ENCODE measurements at regions not wholly inside any gene's neighbourhood (a gene's known extent, or its start where the extent isn't known, plus 50 kb on each side); places are given as distances from the start of the nearest gene placed in this dataset.

GRCh38 chr4:29295280-29295679 is 1424.9 kb upstream of the PCDH7 start:
- TF ChIP-seq YY1 (IDR thresholded peaks at IDR 0.05; ENCODE audit: insufficient read depth, insufficient read length): no peak
- TF ChIP-seq ZNF274 (IDR thresholded peaks at IDR 0.05; ENCODE audit: low read depth, low read length): no peak

GRCh38 chr4:29304595-29304994 is 1415.6 kb upstream of the PCDH7 start:
- Histone ChIP-seq H3K4me3 (ENCODE audit: insufficient read length, low read depth) (no peak overlapping the region), H3K36me3 (ENCODE audit: insufficient read depth, insufficient read length, low read length) (no peaks in the 10 kb centered on the region), H3K9me3 (ENCODE audit: insufficient read depth, low read length) (no peaks in the 10 kb centered on the region), H3K27me3 (ENCODE audit: insufficient read depth, insufficient read length) (no peaks in the 10 kb centered on the region), H3K4me1 (ENCODE audit: insufficient read depth, insufficient read length) (no peaks in the 10 kb centered on the region), H3K9ac (ENCODE audit: insufficient read length, low read depth) (no peak overlapping the region)
- no peak for DNase-seq (ENCODE audit: low read depth, low spot score)
- TF ChIP-seq ZNF274 (IDR thresholded peaks at IDR 0.05; ENCODE audit: low read depth, low read length) (no peak), SUZ12 (IDR thresholded peaks at IDR 0.05; ENCODE audit: extremely low read depth, insufficient read depth, insufficient read length) (no peak), YY1 (IDR thresholded peaks at IDR 0.05; ENCODE audit: insufficient read depth, insufficient read length) (no peak)

More at GRCh38 chr4:29295280-29295679, 1424.9 kb upstream of the PCDH7 start:
- no peaks in the 10 kb centered on the region for H3K9me3 ChIP-seq (ENCODE audit: insufficient read depth, low read length)
- no peaks in the 10 kb centered on the region for H3K4me1 ChIP-seq (ENCODE audit: insufficient read depth, insufficient read length)
- H3K36me3 ChIP-seq (ENCODE audit: insufficient read depth, insufficient read length, low read length): no peaks in the 10 kb centered on the region
- no peaks in the 10 kb centered on the region for H3K27me3 ChIP-seq (ENCODE audit: insufficient read depth, insufficient read length)
- H3K4me3 ChIP-seq (ENCODE audit: insufficient read length, low read depth): no peak overlapping the region
- no peak for DNase-seq (ENCODE audit: low read depth, low spot score)
- no peak overlapping the region for H3K9ac ChIP-seq (ENCODE audit: insufficient read length, low read depth)

- Histone ChIP-seq H3K4me3 (ENCODE audit: insufficient read length, low read depth) (no peak overlapping the region), H3K9ac (ENCODE audit: insufficient read length, low read depth) (no peak overlapping the region), H3K27me3 (ENCODE audit: insufficient read depth, insufficient read length) (no peaks in the 10 kb centered on the region), H3K36me3 (ENCODE audit: insufficient read depth, insufficient read length, low read length) (no peaks in the 10 kb centered on the region), H3K9me3 (ENCODE audit: insufficient read depth, low read length) (no peaks in the 10 kb centered on the region), H3K4me1 (ENCODE audit: insufficient read depth, insufficient read length) (no peaks in the 10 kb centered on the region)
- no peak for DNase-seq (ENCODE audit: low read depth, low spot score)
- no peak for TF ChIP-seq YY1 (IDR thresholded peaks at IDR 0.05; ENCODE audit: insufficient read depth, insufficient read length)
Observed at GRCh38 chr4:29307256-29307655, 1412.9 kb upstream of the PCDH7 start.

- TF ChIP-seq YY1 (IDR thresholded peaks at IDR 0.05; ENCODE audit: insufficient read depth, insufficient read length) (no peak), SUZ12 (IDR thresholded peaks at IDR 0.05; ENCODE audit: extremely low read depth, insufficient read depth, insufficient read length) (no peak), ZNF274 (IDR thresholded peaks at IDR 0.05; ENCODE audit: low read depth, low read length) (no peak)
- no peak overlapping the region for H3K9ac ChIP-seq (ENCODE audit: insufficient read length, low read depth)
- no peaks in the 10 kb centered on the region for H3K4me1 ChIP-seq (ENCODE audit: insufficient read depth, insufficient read length)
- no peaks in the 10 kb centered on the region for H3K27me3 ChIP-seq (ENCODE audit: insufficient read depth, insufficient read length)
- H3K36me3 ChIP-seq (ENCODE audit: insufficient read depth, insufficient read length, low read length): no peaks in the 10 kb centered on the region
- no peaks in the 10 kb centered on the region for H3K9me3 ChIP-seq (ENCODE audit: insufficient read depth, low read length)
- no peak for DNase-seq (ENCODE audit: low read depth, low spot score)
- H3K4me3 ChIP-seq (ENCODE audit: insufficient read length, low read depth): no peak overlapping the region
Observed at GRCh38 chr4:29307755-29308154, 1412.4 kb upstream of the PCDH7 start.

- no peak overlapping the region for H3K4me3 ChIP-seq (ENCODE audit: insufficient read length, low read depth)
- H3K9ac ChIP-seq (ENCODE audit: insufficient read length, low read depth): no peak overlapping the region
- no peaks in the 10 kb centered on the region for H3K27me3 ChIP-seq (ENCODE audit: insufficient read depth, insufficient read length)
- no peaks in the 10 kb centered on the region for H3K4me1 ChIP-seq (ENCODE audit: insufficient read depth, insufficient read length)
- no peaks in the 10 kb centered on the region for H3K36me3 ChIP-seq (ENCODE audit: insufficient read depth, insufficient read length, low read length)
- no peaks in the 10 kb centered on the region for H3K9me3 ChIP-seq (ENCODE audit: insufficient read depth, low read length)
- TF ChIP-seq SUZ12 (IDR thresholded peaks at IDR 0.05; ENCODE audit: extremely low read depth, insufficient read depth, insufficient read length): no peak
- TF ChIP-seq YY1 (IDR thresholded peaks at IDR 0.05; ENCODE audit: insufficient read depth, insufficient read length): no peak
- TF ChIP-seq ZNF274 (IDR thresholded peaks at IDR 0.05; ENCODE audit: low read depth, low read length): no peak
- no peak for DNase-seq (ENCODE audit: low read depth, low spot score)
Observed at GRCh38 chr4:29309050-29309449, 1411.1 kb upstream of the PCDH7 start.

GRCh38 chr4:29310252-29310651 is 1409.9 kb upstream of the PCDH7 start:
- H3K4me3 ChIP-seq (ENCODE audit: insufficient read length, low read depth): no peak overlapping the region
- no peak for DNase-seq (ENCODE audit: low read depth, low spot score)
- H3K27me3 ChIP-seq (ENCODE audit: insufficient read depth, insufficient read length): no peaks in the 10 kb centered on the region
- no peak for TF ChIP-seq YY1 (IDR thresholded peaks at IDR 0.05; ENCODE audit: insufficient read depth, insufficient read length)
- no peak for TF ChIP-seq SUZ12 (IDR thresholded peaks at IDR 0.05; ENCODE audit: extremely low read depth, insufficient read depth, insufficient read length)
- TF ChIP-seq ZNF274 (IDR thresholded peaks at IDR 0.05; ENCODE audit: low read depth, low read length): no peak
- H3K9me3 ChIP-seq (ENCODE audit: insufficient read depth, low read length): no peaks in the 10 kb centered on the region
- no peak overlapping the region for H3K9ac ChIP-seq (ENCODE audit: insufficient read length, low read depth)
- no peaks in the 10 kb centered on the region for H3K4me1 ChIP-seq (ENCODE audit: insufficient read depth, insufficient read length)
- no peaks in the 10 kb centered on the region for H3K36me3 ChIP-seq (ENCODE audit: insufficient read depth, insufficient read length, low read length)

- Histone ChIP-seq H3K4me3 (ENCODE audit: insufficient read length, low read depth) (no peak overlapping the region), H3K27me3 (ENCODE audit: insufficient read depth, insufficient read length) (no peaks in the 10 kb centered on the region), H3K4me1 (ENCODE audit: insufficient read depth, insufficient read length) (no peaks in the 10 kb centered on the region), H3K36me3 (ENCODE audit: insufficient read depth, insufficient read length, low read length) (no peaks in the 10 kb centered on the region), H3K9ac (ENCODE audit: insufficient read length, low read depth) (no peak overlapping the region), H3K9me3 (ENCODE audit: insufficient read depth, low read length) (no peaks in the 10 kb centered on the region)
- no peak for DNase-seq (ENCODE audit: low read depth, low spot score)
- no peak for TF ChIP-seq YY1 (IDR thresholded peaks at IDR 0.05; ENCODE audit: insufficient read depth, insufficient read length)
- TF ChIP-seq ZNF274 (IDR thresholded peaks at IDR 0.05; ENCODE audit: low read depth, low read length): no peak
- TF ChIP-seq SUZ12 (IDR thresholded peaks at IDR 0.05; ENCODE audit: extremely low read depth, insufficient read depth, insufficient read length): no peak
Observed at GRCh38 chr4:29311247-29311646, 1408.9 kb upstream of the PCDH7 start.

Measured in NT2/D1 (cell line).